Endothelial cell of umbilical vein (primary cell): ENCODE measurements at regions not wholly inside any gene's neighbourhood (a gene's known extent, or its start where the extent isn't known, plus 50 kb on each side); places are given as distances from the start of the nearest gene placed in this dataset.

Experiments used
- BruUV-seq: library from RNA; stranded (reverse); fragments of 400-500 nt; replicated peaks from 2 replicates; lab custom pipeline; 2021; lab: Mats Ljungman, UMichigan
- CTCF ChIA-PET: fragments of 300-600, 350-600 bp; sonication (Branson Sonifier 250); formaldehyde crosslinking; loops from one replicate; lab custom pipeline; 2021; ENCODE audit warnings: antibody characterized with exemption, inconsistent platforms; lab: Charles Lee
- POLR2A ChIA-PET: fragments of 300-600, 350-600 bp; sonication (Branson Sonifier 250); formaldehyde crosslinking; loops from one replicate; lab custom pipeline; 2021; ENCODE audit warnings: antibody characterized with exemption, inconsistent platforms; lab: Charles Lee
- DNase-seq: peaks from one replicate; pipeline ENCODE4 v3.0.0-alpha.2; 2011; ENCODE audit warnings: low read depth, low spot score
- FAIRE-seq: peaks from 2 replicates; lab custom pipeline; 2011; peaks lifted over from hg19 to GRCh38; lab: Jason Lieb, UNC
- H2AFZ ChIP-seq: 2 replicates; pipeline ENCODE4 v1.6.0; 2012; ENCODE audit warnings: low read depth, low read length, control low read depth, inconsistent platforms
- H3K27ac ChIP-seq: 2 replicates; pipeline ENCODE4 v1.5.1; 2011; ENCODE audit warnings: low read depth, mild to moderate bottlenecking, control low read depth, low read length, moderate library complexity; ENCODE audit not compliant: insufficient read depth
- H3K27me3 ChIP-seq, 2 experiments: 2 replicates each; pipeline versions ENCODE4 v1.6.0 to v1.6.1; 2011; ENCODE audit warnings: low read length in 2 of 2, mixed read lengths in 1 of 2; ENCODE audit not compliant: control insufficient read depth in 2 of 2, insufficient read depth in 2 of 2
- H3K36me3 ChIP-seq, 2 experiments: 2 replicates in 1 of 2; 3 replicates in 1 of 2; pipeline ENCODE4 v1.5.1; 2011; ENCODE audit warnings: low read length in 2 of 2, mild to moderate bottlenecking in 1 of 2, moderate library complexity in 1 of 2; ENCODE audit not compliant: control insufficient read depth in 2 of 2, insufficient read depth in 2 of 2; ENCODE audit errors: extremely low read depth in 1 of 2
- H3K4me1 ChIP-seq: 3 replicates; pipeline ENCODE4 v1.5.1; 2011; ENCODE audit warnings: mild to moderate bottlenecking, low read length; ENCODE audit not compliant: control insufficient read depth, insufficient read depth; ENCODE audit errors: extremely low read depth
- H3K4me2 ChIP-seq: 2 replicates; pipeline ENCODE4 v1.6.1; 2011; ENCODE audit warnings: low read length, control low read depth, mixed read lengths; ENCODE audit not compliant: insufficient read depth
- H3K4me3 ChIP-seq, 3 experiments: fragments of 200-600 bp in 1 of 3; sonication (generic), shearing (Covaris generic) in 1 of 3; replicated peaks in 1 of 3; 2 replicates each; pipeline ENCODE4 v1.5.1; 2011 to 2016; ENCODE audit warnings: control low read depth in 3 of 3, low read length in 3 of 3, mild to moderate bottlenecking in 2 of 3, inconsistent platforms in 1 of 3, low read depth in 1 of 3, moderate library complexity in 1 of 3; ENCODE audit not compliant: insufficient read depth in 1 of 3
- H3K79me2 ChIP-seq: 2 replicates; pipeline ENCODE4 v1.6.0; 2012; ENCODE audit warnings: low read length, inconsistent platforms; ENCODE audit not compliant: control insufficient read depth, insufficient read depth
- H3K9ac ChIP-seq: replicated peaks from 2 replicates; pipeline ENCODE3; 2011; ENCODE audit warnings: low read length, control low read depth; ENCODE audit not compliant: insufficient read depth; ENCODE audit errors: extremely low read depth
- H3K9me1 ChIP-seq: replicated peaks from 3 replicates; pipeline ENCODE4 v1.6.0; 2011; ENCODE audit warnings: mild to moderate bottlenecking, low read length; ENCODE audit not compliant: control insufficient read depth, insufficient read depth; ENCODE audit errors: extremely low read depth
- H3K9me3 ChIP-seq: replicated peaks from 2 replicates; pipeline ENCODE4 v1.5.1; 2012; ENCODE audit warnings: low read length, inconsistent platforms; ENCODE audit not compliant: control insufficient read depth, insufficient read depth
- H4K20me1 ChIP-seq: replicated peaks from 2 replicates; pipeline ENCODE3; 2011; ENCODE audit warnings: mild to moderate bottlenecking, low read length; ENCODE audit not compliant: control insufficient read depth, insufficient read depth; ENCODE audit errors: extremely low read depth
- CTCF ChIP-seq, 2 donors: IDR thresholded peaks; 1 replicate in 1 of 2; 2 replicates in 1 of 2; pipeline ENCODE4 v1.5.1; 2011; ENCODE audit warnings: low read length in 2 of 2, mild to moderate bottlenecking in 2 of 2, moderate library complexity in 2 of 2, control low read depth in 1 of 2, inconsistent platforms in 1 of 2, low read depth in 1 of 2; ENCODE audit not compliant: insufficient read depth in 1 of 2; ENCODE audit errors: extremely low read depth in 1 of 2
- EZH2 ChIP-seq: IDR thresholded peaks from 2 replicates; pipeline ENCODE4 v1.6.1; 2012; ENCODE audit warnings: borderline replicate concordance, low read depth, mild to moderate bottlenecking, moderate library complexity, low read length, inconsistent platforms; ENCODE audit not compliant: severe bottlenecking
- FOS ChIP-seq: IDR thresholded peaks from 2 replicates; pipeline ENCODE4 v1.6.1; 2011; ENCODE audit warnings: mild to moderate bottlenecking, low read length, moderate library complexity, borderline replicate concordance; ENCODE audit not compliant: insufficient read depth
- GATA2 ChIP-seq: IDR thresholded peaks from 2 replicates; pipeline ENCODE4 v1.7.0; 2011; ENCODE audit warnings: low read depth, mild to moderate bottlenecking, moderate library complexity, mixed read lengths, low read length; ENCODE audit not compliant: insufficient read length, insufficient read depth
- JUN ChIP-seq: IDR thresholded peaks from 2 replicates; pipeline ENCODE4 v1.6.1; 2011; ENCODE audit warnings: borderline replicate concordance, low read depth; ENCODE audit not compliant: insufficient read length, insufficient read depth
- MAX ChIP-seq: IDR thresholded peaks from 2 replicates; pipeline ENCODE4 v1.6.1; 2011; ENCODE audit not compliant: insufficient read depth, insufficient read length
- MYC ChIP-seq: IDR thresholded peaks from one replicate; pipeline ENCODE4 v1.6.1; 2011; ENCODE audit warnings: mild to moderate bottlenecking, low read depth, low read length
- POLR2A ChIP-seq: IDR thresholded peaks from 2 replicates; pipeline ENCODE4 v1.6.1; 2012; ENCODE audit warnings: low read depth, mild to moderate bottlenecking, control low read depth, low read length
- POLR2AphosphoS5 ChIP-seq: IDR thresholded peaks from 2 replicates; pipeline ENCODE4 v1.6.1; 2012; ENCODE audit warnings: low read depth, mild to moderate bottlenecking, control low read depth, low read length, moderate library complexity; ENCODE audit not compliant: insufficient read depth
- dilution Hi-C: fragments of 300-500 bp; cut with MboI; formaldehyde crosslinking; loops from one replicate; pipeline ENCODE4 v1.15.0; 2019; ENCODE audit warnings: low sequenced_read_pairs; ENCODE audit not compliant: extremely low pct_ligation_motif_present
- intact Hi-C: fragments of 100-400 bp; cut with micrococcal nuclease; formaldehyde crosslinking; loops from one replicate; pipeline ENCODE4 v1.10.0; 2022

- ChIA-PET POLR2A (no interaction called here), CTCF (no interaction called here)
- Histone ChIP-seq H2AFZ (no peak overlapping the region), H3K27ac (no peak overlapping the region), H4K20me1 (no peaks in the 10 kb centered on the region), H3K4me1 (no peaks in the 10 kb centered on the region), H3K9me1 (no peaks in the 10 kb centered on the region), H3K4me2 (no peak overlapping the region), H3K4me3 (no peak overlapping the region), H3K9ac (no peak overlapping the region), H3K79me2 (no peaks in the 10 kb centered on the region), H3K27me3 (no peaks in the 10 kb centered on the region), H3K36me3 (no peaks in the 10 kb centered on the region), H3K9me3 (peaks cover 2% of the 10 kb centered on the region)
- DNase-seq, result no peak
- no TSS peak for BruUV-seq
- intact Hi-C loops (no loop called here), dilution Hi-C loops (no loop called here)
- FAIRE-seq, result no peak
- no peak for TF ChIP-seq POLR2AphosphoS5
- TF ChIP-seq MYC, result no peak
- no peak for TF ChIP-seq GATA2
- no peak for TF ChIP-seq POLR2A
- TF ChIP-seq JUN, result no peak
- TF ChIP-seq MAX, result no peak
- TF ChIP-seq FOS, result no peak
- no peak for TF ChIP-seq EZH2
- no peak for TF ChIP-seq CTCF (IDR thresholded peaks at IDR 0.05; ENCODE audit: extremely low read depth in 1 of 2, insufficient read depth in 1 of 2, low read depth in 1 of 2, low read length in 2 of 2)
Measured at GRCh38 chr18:30787410-30787809, 255.1 kb downstream of the DSC3 start.
